ENCODE measurements at regions not wholly inside any gene's neighbourhood (a gene's known extent, or its start where the extent isn't known, plus 50 kb on each side); places are given as distances from the start of the nearest gene placed in this dataset.
A peak's percentile ranks its signal among the peaks of the same experiment; 100 is the strongest.

DNA sequence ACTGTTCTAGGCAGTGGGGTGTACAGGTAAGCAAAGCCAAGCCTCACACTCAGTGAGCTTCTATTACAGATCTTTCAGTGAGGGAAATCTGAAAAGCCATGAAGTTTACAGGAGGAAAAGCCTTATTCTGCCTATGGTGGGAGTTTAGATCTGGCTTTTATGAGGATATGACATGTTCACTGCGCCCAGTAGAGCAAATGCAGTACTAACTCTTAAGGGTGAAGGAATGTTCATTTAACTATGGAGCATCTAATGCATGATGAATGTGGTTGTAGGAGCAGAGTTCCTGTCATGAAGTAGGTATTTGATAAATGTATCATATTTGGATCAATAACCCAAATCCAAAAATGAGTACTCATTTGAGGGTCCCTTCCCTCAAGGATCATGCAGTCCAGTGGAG lies 230.2 kb upstream of the PAPPA start:
- TF ChIP-seq, protein P1, sequence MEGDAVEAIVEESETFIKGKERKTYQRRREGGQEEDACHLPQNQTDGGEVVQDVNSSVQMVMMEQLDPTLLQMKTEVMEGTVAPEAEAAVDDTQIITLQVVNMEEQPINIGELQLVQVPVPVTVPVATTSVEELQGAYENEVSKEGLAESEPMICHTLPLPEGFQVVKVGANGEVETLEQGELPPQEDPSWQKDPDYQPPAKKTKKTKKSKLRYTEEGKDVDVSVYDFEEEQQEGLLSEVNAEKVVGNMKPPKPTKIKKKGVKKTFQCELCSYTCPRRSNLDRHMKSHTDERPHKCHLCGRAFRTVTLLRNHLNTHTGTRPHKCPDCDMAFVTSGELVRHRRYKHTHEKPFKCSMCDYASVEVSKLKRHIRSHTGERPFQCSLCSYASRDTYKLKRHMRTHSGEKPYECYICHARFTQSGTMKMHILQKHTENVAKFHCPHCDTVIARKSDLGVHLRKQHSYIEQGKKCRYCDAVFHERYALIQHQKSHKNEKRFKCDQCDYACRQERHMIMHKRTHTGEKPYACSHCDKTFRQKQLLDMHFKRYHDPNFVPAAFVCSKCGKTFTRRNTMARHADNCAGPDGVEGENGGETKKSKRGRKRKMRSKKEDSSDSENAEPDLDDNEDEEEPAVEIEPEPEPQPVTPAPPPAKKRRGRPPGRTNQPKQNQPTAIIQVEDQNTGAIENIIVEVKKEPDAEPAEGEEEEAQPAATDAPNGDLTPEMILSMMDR (IDR thresholded peaks at IDR 0.05; ENCODE audit: low read depth, low read length) = no peak
- no peak for DNase-seq (ENCODE audit: extremely low read depth, low read depth)

DNA sequence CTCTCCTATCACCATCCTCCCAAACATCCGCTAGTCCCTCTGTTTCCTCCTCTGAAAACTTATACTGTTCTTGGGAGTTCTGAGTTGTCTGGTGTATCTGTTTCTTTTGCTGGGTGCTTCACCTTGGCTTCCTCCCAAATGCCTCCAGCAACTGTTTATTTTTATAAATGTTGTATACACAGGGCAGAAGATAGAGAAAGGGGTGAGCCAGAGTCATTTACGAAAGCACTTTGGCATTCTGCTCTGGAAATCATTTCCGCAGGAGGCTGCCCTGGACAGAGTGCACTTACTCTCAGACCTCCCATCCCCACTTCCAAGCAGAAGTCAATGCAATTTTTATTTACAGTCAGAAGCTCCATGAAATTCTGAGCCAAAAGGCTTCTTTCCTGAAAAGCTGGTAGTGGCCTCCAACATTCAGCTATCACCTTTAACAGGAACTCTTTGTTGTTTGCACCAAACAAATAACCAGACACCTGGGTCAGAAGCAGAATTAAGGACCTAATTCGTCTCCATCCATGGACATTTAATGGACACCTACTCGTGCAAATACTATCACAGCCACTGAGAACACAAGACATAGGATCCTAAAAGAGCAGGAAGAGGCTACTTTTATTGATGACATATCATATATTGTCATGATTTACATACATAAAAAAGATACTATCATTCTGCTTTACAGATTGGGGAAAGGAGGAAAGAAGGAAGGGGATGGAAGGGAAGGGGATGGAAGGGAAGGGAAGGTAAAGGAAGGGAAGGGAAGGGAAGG lies 229.5 kb upstream of the PAPPA start:
- TF ChIP-seq, protein P1 (IDR thresholded peaks at IDR 0.05; ENCODE audit: low read depth, low read length) = no peak
- DNase-seq (ENCODE audit: extremely low read depth, low read depth) = peak; percentile 92

- TF ChIP-seq, protein P1 (IDR thresholded peaks at IDR 0.05; ENCODE audit: low read depth, low read length) = no peak
- DNase-seq (ENCODE audit: extremely low read depth, low read depth) = no peak
Observed at GRCh38 chr9:115924669-115924987, 229.0 kb upstream of the PAPPA start.

DNA sequence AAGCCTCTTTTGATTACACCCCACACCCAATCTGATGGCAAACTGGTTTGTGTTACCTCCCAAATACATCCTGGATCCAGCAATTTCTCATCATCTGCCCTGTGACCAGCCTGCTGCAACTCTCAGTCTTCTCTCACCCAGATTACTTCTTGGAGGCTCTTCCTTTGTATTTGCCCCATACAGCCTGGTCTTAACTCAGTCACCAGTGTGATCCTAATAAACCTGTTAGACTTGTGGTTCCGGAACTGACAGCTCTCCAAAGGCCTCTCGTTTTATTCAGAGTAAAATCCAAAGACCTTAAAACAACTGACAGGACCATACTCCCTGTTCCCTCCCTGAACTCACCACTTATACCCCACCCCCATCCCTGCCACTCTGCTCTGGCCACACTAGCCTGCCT lies 228.2 kb upstream of the PAPPA start:
- TF ChIP-seq, protein P1 (IDR thresholded peaks at IDR 0.05; ENCODE audit: low read depth, low read length) = no peak
- DNase-seq (ENCODE audit: extremely low read depth, low read depth) = no peak

DNA sequence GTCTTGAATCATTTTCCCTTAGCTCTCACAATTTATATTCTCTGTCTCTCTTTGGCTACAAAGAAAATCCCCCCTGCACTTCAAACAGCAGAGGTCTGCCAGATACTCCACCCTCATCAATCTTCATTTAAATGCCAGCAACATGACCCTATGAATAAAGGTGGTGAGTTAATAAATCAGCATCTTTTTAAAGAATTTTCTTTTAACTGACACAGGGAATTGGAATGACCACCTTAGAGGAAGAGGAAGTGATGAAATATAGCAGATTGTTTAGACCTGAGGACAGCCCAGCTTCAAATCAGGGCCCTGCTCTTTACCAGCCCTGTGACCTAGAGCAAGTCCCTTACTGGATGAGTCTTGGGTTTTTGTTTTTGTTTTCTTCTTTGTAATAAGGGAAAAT lies 223.1 kb upstream of the PAPPA start:
- no peak for DNase-seq (ENCODE audit: extremely low read depth, low read depth)

GRCh38 chr9:115938479-115938878 lies 215.1 kb upstream of the PAPPA start:
- TF ChIP-seq, protein P1 (IDR thresholded peaks at IDR 0.05; ENCODE audit: low read depth, low read length) = no peak

More for the DNA sequence above, 223.1 kb upstream of the PAPPA start:
- TF ChIP-seq, protein P1 (IDR thresholded peaks at IDR 0.05; ENCODE audit: low read depth, low read length) = no peak

GRCh38 chr9:115939065-115939765 lies 214.4 kb upstream of the PAPPA start:
- no peak for DNase-seq (ENCODE audit: extremely low read depth, low read depth)
- TF ChIP-seq, protein P1 (IDR thresholded peaks at IDR 0.05; ENCODE audit: low read depth, low read length) = no peak

More at GRCh38 chr9:115938479-115938878, 215.1 kb upstream of the PAPPA start:
- DNase-seq (ENCODE audit: extremely low read depth, low read depth) = no peak

All from AG09319 (cell line).